HG03097 (cell line): ENCODE measurements at regions not wholly inside any gene's neighbourhood (a gene's known extent, or its start where the extent isn't known, plus 50 kb on each side); places are given as distances from the start of the nearest gene placed in this dataset.

ENCODE experiments used
- ATAC-seq: cut with Tn5 transposase; IDR thresholded peaks from one replicate; pipeline ENCODE4 v1.9.1; 2021; ENCODE audit not compliant: unreplicated experiment, low FRiP score

DNA sequence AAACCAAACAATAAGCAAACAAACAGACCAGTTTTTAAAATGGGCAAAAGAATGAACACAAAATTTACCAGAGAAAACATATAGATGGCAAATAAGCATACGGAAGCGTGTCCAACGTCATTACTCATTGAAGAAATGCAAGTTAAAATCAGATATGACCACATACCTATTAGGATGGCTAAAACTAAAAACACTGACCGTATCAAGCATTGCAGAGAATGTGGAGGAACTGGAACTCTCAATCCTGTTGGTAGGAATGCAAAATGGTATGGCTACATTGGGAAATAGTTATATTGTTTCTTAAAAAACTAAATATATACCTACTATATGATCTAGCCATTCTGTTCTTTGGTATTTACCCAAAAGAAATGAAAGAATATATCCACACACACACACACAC is 129.4 kb upstream of the ACO1 start:
- ATAC-seq, result no peak

DNA sequence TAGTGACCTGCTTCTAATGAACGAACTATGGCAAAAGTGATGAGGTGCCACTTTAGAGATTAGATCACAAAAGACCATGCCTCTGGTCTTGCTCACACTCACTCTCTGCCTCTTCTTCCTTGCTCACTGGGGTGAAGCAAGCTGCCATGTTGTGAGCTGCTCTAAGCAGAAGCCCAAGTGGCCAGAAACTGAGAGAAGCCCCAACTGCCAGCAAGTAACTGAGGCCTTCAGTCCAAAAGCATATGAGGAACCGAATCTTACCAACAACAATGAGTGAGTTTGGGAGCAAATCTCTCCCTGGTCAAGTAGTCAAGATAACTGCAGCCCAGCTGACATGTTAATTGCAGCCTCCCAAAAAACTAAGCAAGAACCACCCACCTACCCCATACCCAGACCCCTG is 126.0 kb upstream of the ACO1 start:
- no peak for ATAC-seq

DNA sequence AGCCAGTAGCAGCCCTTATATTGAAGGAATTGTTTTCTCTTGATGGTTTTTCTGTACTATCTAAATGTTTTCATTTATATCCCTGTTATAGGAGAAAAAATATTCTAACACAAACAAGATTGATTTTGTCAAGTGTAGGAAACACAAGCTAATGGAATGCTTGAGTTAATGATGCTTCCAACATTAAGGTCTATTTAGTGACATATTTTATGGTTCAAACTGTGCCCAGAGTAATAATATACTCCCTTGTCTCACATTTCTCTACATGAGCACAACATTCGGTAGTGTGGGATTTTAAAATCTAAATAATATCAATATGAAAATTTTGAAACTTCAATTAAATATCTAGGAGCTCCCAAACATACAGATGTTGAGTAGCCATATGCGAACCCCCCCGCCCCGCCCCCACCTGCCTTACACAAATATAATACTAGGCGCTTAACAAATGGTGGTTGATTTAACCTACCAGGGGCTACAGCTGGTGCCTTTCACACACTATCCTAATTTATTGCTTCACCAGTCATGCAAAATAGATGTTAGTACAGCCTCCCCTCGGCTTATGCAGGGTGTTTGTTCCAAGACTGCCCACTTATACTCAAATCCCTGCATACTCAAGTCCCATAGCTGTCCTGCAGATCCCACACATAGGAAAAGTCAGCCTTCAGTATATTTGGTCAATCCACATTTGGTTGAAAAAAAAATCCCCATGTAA is 124.1 kb upstream of the ACO1 start:
- no peak for ATAC-seq

DNA sequence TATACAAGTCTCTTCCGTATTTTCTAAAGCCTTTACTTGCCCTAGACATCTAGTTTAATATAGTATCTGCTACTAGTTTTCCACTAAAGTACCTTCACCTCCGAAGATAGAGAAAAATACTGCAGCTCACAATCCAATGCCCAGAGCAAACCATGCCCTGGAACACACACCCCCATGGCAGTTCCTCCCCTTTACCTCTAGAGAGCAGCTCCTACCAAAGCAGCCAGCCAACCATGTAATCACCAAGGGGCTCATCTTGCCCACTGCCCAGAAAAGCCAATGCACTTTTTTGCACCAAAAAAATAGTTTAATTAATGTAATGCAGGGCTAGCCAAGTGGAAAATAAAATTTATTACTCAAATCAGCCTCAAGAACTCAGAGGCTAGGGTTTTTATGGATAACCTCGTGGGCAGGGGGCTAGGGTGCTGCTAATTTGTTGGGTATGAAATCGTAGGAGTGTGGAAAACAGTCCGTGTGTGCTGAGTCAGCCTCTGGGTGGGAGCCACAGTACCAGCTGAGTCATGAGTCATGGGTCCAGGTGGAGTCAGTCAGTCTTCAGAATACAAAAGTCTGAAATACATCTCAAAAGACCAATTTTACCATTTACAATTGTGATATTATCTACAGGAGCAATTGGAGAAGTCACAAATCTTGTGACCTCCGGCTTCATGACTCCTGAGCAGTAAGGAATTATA is 120.1 kb upstream of the ACO1 start:
- no peak for ATAC-seq

DNA sequence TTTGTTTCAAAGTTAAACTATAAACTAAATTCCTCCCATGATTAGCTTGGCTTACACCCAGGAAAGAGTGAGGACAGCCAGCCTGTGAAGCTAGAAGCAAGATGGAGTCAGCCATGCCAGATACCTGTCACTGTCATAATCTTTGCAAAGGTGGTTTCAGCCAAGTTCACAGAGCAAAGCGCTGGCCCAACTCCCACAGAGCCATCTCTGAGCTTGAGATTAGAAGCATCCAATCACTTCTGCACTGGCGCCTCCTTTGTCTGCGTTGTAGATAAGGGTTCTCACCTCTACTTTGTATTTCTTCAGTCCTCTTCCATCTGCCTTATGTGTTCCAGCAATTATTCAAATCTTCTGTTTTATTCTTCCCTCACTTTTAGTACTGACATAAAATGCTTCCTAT is 119.4 kb upstream of the ACO1 start:
- ATAC-seq, result no peak

DNA sequence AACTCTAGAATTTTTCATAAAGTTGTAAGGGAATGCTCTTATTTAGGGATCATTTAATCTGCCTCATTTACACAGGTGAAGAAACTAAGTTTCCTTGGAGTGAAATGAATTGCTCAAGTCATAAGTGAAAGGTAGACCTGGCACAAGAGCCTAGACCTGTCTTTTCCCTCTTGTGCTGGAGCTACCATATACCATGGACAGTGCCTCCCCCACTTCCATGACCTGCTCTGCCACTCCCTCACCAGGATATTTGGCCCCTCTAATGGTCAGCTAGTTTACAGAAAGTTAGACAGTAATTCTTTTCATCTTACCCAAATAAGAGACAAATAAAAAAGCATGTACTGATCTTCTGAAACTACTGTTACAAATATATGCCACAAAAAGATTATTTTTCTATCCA is 105.5 kb upstream of the ACO1 start:
- ATAC-seq, result no peak

DNA sequence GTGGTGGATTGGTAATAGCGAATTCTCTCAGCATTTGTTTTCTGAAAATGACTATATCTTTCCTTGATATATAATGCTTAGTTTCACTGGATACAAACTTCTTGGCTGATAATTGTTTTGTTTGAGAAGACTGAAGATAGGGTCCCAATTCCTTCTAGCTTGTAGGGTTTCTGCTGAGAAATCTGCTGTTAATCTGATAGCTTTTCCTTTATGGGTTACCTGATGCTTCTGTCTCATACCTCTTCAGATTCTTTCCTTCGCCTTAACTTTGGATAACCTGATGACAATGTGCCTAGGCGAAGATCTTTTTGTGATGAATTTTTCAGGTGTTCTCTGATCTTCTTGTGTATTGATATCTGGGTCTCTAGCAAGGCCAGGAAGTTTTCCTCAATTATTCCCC is 94.7 kb upstream of the ACO1 start:
- ATAC-seq, result no peak

DNA sequence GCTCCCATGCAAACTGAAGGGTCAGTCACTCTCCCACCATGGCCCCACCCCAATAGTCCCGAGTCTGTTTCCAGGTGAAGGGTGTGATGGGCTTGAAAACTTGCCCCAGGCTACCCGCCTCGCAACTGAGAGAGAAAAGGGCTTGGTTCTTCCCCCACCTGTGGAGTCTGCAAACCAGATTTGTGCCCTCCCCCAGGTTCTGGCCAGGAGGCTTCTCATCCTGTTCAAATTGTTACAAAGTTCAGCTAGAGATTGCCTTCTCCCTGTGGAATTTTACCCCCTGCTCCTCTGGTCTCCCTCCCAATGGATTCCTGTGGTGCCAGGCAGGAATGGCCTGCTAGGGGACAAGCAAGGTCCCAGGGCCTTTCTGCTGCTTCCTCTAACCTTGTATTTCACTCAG is 93.1 kb upstream of the ACO1 start:
- no peak for ATAC-seq

DNA sequence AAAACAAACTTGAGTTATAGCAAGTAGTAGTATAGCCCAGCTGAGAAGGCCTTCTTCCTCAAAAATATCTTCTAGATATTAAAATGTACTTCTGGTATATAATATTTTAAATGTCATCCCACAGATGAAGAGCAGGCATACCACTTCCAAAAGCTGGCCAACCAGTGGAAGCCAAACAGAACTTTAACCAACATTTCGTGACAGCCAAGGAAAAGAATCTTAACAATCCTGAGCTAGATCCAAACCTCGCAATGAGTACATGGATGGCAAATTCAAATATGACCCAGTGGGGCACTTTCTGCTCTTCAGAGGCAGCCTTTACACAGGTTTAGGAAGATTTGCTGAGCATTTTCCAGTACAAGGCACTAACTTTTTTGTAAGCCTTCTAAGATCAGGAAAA is 91.8 kb upstream of the ACO1 start:
- ATAC-seq, result no peak

DNA sequence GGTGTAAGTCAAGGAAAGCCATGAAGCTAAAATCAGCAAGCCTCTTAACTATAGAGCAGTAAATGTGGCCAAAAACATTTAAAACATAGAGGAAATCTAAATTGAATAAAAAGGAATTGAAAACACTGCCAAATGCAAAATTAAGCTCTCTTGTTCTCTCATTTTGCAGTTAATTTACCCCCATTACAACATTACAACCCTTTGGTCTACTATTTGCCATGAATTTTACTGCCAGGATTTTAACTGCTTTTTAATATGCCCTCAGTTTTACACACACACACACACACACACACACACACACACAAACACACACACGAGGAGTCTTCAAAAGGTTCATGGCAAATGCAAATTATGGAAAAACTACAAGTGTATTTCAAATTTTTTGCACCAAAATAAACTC is 91.4 kb upstream of the ACO1 start:
- no peak for ATAC-seq

DNA sequence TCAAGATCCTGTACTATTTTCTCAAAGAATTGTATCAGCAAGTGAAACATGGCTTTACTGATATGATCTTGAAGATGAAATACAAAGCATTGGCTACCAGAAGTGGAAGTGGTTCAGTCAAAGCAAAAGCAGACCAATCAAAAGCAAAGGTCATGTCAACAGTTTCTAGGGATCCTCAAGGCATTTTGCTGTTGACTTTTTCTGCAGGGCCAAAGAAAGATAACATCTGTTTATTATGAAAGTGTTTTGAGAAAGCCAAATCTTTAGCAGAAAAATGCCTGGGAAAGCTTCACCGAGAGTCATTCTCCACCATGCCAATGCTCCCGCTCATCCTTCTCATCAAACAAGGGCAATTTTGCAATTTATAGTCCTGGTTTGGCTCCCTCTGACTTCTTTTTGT is 90.3 kb upstream of the ACO1 start:
- no peak for ATAC-seq

DNA sequence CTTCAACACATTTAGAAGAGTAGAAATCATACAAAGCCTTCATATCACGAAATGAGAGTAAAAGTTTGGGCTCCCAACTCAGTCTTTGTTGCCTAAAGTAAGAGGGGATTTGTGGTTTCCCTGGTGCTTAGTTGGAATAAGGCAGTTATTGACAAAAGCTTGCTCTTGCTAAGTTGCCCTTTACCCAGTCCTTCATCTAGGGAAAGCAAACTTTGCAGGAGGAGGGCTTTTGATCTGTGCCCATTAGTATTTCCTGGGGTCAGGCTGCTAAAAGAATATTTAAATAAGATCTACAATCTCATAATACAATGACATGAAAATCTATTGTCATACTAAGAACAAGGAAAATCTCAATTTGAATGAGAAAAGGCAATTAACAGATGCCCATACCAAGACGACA is 84.1 kb upstream of the ACO1 start:
- ATAC-seq, result no peak

DNA sequence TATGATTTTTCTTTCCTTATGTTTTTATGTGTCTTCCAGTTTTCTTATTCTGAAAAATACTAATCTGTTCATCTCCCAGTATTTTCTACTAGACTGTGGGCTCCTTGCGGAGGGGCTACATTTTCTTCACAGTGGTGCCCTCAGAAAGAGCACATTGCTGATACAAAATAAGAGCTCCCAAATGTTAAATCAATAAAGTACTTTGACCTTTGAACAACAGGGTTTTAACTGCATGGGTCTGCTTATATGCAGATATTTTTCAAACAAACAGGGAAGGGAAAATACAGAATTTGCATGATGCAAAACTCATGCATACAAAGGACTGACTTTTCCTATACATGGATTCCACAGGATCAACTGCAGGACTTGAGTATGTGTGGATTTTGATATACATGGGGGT is 79.9 kb upstream of the ACO1 start:
- ATAC-seq, result no peak

DNA sequence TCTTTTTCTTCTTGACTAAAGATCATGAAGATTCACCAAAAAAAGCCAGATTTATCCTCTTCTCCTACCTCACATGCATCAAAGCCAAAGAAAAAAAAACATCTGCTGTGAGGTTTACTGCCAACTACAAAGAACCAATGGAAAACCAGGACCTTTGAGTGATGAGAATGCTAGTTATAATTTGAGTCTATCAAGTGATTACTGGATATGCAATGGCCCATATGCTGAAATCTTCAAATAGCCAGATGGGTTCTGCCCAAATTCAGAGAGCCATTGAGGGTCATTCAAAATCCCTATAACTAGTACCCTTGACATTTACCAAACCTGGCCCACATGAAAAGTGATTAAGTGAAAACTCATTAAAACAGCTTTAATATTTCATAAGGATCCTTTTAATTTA is 78.4 kb upstream of the ACO1 start:
- no peak for ATAC-seq

DNA sequence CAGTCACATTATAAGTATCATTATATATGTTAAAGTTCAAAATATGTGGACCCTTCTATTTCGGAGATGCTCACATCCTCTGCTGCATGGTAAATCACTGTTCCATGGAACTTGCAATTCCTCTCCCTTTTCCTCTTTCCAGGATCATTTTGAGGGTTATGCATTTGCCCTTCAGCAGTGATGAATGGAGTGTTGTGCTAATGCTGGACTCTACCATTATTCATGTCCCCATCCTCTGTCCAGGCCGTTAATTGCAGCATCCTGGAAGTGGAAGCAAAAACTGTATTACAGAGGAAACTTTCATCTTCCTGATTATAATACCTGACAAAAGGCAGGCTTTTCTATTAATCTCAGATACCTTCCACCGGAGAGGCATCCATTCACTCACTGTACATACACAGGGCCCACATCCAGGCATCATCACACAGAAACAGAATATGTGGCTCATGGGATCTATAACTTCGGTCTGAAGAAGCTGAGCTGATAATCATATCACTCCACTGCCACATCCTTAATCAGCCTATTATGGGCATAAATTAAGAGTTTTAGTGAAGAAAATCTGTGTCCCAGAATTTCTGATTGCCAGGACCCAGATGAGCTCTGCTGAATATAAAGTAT is 65.0 kb upstream of the ACO1 start:
- no peak for ATAC-seq

DNA sequence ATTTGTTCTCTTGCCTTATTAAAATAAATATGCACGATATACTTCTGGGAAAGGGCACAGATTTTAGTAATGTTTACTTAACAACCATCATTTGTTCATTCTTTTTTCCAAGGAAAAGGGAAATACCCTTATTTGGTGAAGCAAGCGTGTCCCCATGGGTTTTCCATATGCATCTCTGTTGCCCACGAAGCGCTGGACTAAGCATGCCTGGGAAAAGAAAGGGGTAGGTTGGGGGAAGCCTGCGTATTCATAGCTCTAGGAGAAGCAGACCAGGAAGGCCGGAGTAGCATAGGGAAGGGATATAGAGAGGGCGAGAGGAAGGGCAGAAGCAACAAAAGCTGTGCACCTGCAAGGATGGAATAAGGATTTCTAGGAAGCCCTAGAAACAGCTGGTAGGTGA is 61.8 kb upstream of the ACO1 start:
- no peak for ATAC-seq

DNA sequence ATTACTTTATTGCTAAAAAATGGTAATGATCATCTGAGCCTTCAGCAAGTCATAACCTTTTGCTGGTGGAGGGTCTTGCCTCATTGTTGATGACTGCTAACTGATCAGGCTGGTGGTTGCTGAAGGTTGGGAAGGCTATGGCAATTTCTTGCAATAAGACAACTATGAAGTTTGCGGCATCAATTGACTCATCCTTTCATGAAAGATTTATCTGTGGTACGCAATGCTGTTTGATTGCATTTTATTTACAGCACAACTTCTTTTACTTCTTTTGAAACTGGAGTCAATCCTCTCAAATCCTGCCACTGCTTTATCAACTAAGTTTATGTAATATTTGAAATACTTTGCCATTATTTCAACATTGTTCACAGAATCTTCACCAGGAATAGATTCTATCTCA is 58.3 kb upstream of the ACO1 start:
- no peak for ATAC-seq

DNA sequence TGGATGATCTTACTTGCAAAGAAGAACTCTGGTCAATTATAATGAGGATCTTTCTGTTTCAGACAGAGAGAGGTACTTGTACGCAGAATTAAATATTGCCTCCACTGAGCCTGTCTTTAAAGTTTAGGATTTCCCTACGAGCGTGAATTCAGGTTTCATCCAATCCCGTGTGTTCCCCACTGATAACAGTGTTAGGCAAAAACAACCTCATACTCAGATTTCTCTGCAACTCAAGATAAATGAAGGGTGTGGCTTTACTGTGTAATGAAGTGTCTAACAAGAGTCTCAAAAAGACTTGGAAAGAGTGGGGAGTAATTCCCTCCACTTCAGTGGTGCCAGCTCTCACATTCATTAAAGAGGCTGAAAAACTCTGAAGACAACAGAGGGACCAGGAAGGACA is 53.2 kb upstream of the ACO1 start:
- no peak for ATAC-seq

DNA sequence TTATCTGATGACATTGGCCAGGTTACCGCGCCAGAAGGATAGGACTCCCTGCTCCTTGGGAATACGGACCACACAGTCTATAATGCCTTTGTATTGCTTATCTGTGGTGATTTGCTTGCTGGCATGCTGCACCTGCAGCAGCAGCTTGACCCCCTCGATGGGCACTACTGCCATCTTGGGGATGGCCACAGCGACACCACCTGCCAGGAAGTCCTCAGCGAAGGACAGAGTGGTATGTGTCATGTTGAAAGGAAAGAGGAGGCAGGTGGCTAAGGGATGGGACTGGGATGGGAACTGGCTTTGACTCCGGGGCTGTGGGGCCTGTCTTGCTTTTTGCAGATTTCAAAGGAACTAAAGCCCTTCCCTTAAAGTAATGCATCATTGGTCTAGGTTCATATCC is 50.3 kb upstream of the ACO1 start:
- no peak for ATAC-seq
